HL-60/S4 treated with phorbol 12-myristate 13-acetate at 8.2 ng/mL for 4 days and 3 days (cell line): ENCODE measurements at regions not wholly inside any gene's neighbourhood (a gene's known extent, or its start where the extent isn't known, plus 50 kb on each side); places are given as distances from the start of the nearest gene placed in this dataset.

Experiments
- in situ Hi-C: fragments of 300-500 bp; cut with MboI; formaldehyde crosslinking; loops from 2 replicates; pipeline ENCODE4 v1.15.0; 2022; ENCODE audit warnings: low sequenced_read_pairs

DNA sequence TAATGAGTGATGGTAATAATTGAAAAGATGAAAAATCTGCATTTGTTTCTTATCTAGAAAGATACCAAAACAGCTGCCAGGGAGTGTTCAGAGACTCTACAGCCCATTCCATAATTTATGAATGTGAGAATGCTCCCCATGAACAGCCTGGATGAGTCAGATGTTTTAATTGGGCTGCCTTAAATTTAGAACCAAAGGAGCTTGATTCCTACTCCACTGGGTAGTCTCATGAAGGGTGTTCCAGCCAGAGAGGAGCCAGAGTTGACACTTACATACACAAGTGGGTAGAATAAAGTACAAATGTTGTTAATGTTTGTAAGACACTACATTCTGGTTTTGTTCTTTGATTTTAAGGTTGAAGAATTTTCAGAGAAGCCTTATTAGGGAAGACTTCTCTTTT lies 123.2 kb upstream of the PRNP start:
- in situ Hi-C loops = no loop called here

DNA sequence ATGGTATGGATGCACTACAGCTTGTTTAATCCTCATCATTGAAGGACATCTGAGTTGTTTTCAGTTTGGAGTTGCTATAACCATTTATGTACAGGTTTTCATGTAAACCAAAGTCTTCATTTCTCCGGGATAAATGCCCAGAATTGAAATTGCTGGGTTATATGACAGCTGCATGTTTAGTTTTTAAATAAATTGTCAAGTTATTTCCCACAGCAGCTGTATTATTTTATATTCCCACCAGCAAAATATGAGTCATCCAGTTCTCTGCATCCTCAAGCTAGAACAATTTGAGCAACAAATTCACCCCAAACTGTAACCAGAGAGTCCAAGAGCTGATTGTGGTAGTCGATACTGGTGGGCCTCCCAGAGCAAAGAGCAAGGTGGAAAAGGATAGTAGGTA lies 125.6 kb upstream of the PRNP start:
- in situ Hi-C loops = no loop called here

DNA sequence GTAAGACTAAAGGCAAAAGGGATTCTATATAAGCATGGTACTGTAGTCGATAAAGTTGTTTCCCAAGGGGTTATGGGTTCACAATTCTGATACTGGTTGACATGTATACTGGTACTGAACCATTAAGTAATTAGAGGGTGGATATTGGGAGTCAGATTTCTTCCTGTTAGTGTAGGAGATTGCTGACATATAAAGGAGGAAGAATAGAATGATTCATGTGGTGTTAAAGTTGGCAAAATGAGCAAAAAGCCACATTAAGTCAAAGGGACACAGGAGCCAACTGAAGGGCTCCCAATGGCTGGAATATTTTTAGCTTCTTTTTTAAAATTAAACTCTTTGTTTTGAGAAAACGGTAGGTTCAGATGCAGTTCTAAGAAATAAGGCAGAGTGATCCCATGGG lies 126.3 kb upstream of the PRNP start:
- in situ Hi-C loops = no loop called here

DNA sequence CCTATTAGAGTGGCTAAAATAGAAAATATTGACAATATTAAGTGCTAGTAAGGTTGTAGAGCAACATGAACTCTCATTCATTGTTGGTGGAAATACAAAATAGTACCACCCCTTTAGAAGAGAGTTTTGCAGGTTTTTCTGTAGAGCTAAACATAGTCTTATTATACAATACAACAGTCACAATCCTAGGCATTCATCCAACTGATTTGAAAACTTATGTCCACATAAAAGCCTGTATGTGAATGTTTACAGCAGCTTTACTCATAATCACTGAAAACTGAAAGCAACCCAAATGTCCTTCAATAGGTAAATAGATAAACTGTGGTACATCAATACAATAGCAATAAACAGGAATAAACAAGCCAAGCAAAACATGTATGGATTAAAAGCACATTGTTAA lies 127.2 kb upstream of the PRNP start:
- in situ Hi-C loops = no loop called here

DNA sequence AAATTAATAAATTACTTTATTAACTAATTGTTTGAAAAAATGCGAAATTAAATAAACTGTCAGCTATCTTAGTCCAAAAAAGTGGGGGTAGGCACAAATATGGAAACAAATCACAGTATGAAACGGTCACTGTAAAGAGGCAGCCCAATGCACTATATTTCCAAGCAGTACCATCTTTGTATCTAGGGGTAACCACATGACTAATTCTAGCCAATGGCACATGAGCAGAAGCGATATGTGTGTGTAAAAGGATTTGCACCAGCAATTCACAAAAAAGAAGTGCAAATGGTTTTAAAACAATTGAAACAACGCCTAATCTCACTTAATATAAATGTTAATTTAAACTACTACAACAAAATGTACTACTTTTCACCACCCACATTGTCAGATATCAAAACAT lies 129.5 kb upstream of the PRNP start:
- in situ Hi-C loops = no loop called here

DNA sequence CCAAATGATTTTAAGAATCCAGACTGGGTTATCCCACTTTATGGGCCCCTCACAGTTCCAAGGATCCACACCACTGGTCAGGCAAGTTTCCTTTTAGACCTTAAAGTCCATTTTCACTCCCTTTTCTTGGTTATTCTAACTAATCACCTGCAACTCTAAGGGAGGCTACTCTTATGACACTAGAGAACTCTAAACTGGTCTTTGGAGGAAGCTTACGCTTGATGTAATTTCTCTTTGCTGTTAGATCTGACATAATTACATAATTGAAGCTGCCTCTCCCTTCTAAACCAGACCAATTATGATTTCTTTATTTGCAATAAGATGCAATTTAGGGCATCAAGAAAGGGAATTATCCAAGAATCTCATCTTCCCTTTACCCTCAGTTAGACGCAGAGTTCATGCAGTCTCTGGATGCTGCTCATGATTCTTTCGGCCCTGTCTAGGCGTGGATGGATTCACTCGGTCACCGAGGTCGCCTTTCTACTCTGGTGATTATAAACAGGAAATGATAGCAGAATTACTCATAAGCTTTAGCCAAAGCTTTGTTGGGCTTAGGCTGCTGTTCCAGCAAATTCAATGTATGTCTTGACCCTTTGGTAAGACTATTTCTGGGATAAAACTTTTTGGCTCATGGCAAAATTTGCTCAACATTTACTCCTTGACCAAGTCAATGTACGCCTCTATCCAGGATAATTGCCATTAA lies 130.9 kb upstream of the PRNP start:
- in situ Hi-C loops = no loop called here

DNA sequence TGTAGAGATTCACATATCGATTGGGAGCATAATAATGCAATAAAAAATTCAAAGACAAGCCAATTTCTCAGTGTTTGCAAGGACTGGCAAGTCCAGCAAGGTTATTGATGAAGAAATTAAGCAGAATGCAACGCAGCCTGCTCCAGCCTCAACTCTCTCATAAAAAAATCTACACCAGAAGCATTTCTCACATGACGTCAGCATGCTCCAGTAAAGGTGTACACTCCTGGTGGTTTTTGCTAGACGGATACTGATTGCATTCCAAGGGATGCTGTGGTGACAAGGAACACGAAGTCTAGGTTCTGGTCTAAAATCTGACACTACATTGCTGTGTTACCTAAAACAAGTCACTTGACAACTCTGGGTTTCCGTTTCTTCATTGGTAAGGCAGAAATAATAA lies 131.9 kb upstream of the PRNP start:
- in situ Hi-C loops = no loop called here

DNA sequence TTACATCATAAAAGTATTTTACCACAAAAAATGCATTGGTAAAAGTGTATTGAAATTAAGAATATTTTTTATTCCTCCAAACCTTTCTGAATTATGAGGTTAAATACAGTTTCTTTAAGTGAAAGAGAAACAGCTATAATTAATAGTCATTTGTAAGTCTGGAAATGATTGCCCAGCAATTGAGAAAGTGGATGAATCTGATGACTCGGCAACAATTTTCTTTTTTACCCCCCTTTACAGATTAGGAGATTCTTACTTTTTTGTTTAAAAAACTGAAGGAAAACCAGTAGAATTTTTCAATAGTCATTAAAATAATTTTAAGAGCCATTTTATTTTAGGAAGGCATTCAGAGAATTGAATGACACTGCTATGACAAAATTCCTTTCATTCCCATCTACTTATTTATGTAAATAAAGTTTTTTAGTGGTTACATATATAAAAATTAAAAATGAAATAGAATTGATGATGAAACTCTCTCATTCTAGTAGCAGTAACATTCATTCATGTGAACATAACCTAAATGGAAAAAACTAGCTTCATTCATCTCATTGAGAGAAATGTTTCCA lies 134.1 kb upstream of the PRNP start:
- in situ Hi-C loops = no loop called here

DNA sequence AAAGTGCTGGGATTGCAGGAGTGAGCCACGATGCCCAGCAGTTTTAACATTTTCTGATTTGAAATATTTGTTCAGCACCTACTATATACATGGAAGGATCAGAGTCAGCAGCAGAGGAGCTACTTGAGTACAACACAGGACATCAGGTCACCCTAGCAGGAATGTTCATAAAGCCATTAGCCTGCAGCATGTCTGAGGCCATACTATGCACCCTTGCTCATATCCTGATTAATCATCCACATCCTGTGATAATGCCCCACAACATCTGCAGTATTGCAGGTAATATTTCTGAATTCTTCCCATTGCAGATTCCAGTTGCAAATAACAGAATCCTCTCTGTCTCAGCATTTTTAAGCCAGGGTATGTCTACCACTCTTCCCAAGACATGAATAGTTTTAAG lies 135.5 kb upstream of the PRNP start:
- in situ Hi-C loops = no loop called here

DNA sequence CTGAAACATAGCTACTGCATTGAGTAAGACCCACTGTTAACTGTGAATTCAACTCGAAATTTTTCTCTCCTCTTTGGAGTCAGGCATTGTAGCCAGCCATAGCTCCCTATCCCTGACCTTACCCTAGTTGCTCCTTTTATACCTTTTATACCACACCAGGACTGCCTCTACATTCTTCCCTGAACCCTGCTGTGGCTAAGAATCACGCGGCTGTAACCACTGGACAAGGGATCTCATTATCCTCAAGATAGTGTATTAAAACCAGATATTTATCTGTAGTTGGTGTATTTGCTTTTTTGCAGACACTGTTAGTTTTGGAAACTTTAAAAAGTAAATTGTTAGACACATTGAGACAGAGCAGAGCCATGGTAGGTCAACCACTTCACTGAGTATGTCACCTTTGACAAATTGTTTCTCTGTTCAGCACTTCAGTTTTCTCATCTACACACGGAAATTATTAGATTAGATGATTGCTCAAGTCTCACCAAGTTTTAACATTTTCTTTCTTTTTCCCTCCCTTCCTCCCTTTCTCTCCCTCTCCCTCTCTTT lies 136.5 kb upstream of the PRNP start:
- in situ Hi-C loops = no loop called here

DNA sequence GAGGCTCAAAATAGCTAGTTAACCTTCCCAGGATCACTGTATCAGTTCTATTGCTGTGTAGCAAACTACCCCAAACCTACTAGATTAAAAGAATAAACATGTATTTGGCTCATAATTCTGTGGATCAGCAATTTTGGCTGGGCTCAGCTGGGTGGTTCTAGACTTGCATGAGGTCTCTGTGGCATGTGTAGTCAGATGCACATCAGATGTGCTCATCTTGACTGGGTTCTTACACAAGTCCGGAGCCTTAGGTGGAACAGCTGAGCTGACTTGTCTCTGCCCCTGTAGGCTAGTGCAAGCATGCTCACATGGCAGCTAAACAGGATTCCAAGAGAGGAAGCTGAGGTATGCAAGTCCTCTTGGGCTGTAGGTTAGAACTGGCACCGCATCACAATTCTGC lies 137.7 kb upstream of the PRNP start:
- in situ Hi-C loops = no loop called here

DNA sequence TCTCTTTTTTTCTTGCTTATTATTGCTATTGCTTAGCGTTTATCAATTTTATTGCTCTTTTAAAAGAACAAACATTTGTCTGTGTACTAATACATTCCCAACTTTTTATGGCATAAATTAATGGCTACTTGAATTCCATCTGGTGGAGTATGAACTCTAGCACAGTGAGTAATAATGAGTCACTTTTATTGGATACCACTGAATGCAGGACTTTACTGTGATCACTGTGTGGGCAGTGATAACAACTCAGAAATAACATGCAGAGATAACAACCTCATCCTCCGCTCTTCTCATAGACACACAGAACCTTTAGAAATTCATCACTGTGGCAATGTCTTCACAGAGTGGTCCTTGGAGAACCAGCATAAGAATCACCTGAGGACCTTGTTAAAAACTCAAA lies 139.5 kb upstream of the PRNP start:
- in situ Hi-C loops = no loop called here

DNA sequence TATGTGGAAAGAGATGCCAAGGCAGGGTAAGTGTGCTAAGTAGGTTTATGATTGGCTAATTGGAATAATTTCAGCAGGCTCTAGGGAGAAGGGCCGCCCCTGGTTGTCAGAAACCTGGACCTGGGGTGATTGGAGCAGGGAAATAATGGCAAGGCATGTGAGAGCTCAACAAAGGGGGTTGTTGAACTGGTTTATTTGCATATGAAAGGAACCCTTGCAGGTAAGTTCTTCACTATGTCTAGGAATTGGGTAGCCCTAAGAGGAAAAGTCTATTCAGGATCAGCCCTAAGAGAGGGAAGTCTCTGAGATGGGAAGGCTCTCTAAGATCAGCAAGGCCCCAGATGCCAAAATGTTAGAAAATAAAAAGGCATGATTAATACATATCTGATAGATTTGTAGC lies 139.9 kb upstream of the PRNP start:
- in situ Hi-C loops = no loop called here

DNA sequence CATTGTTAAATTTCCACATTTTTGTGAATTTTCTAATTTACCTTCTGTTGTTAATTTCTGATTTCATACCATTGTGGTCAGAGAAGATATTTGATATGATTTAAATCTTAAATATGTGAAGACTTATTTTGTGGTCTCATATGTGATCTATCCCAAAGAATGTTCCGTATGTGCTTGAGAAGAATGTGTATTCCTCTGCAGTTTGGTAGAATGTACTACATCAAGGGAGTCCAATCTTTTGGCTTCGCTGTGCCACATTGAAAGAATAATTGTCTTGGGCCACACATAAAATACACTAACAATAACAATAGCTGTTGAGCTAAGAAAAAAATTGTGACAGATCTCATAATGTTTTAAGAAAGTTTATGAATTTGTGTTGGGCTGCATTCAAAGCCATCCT lies 140.7 kb upstream of the PRNP start:
- in situ Hi-C loops = no loop called here

DNA sequence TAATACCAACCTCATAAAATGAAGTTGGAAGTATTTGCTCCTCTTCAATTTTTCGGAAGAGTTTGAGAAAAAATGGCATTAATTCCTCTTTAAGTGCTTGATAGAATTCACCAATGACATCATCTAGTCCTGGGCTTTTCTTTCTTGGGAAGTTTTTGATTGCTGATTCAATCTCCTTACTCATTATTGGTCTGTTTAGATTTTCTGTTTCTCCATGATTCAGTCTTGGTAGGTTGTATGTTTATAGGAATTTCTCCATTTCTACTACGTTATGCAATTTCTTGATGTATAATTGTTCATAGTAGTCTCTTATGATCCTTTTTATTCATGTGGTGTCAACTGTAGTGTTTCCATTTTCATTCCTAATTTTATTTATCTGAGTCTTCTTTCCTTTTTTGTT lies 141.5 kb upstream of the PRNP start:
- in situ Hi-C loops = no loop called here

DNA sequence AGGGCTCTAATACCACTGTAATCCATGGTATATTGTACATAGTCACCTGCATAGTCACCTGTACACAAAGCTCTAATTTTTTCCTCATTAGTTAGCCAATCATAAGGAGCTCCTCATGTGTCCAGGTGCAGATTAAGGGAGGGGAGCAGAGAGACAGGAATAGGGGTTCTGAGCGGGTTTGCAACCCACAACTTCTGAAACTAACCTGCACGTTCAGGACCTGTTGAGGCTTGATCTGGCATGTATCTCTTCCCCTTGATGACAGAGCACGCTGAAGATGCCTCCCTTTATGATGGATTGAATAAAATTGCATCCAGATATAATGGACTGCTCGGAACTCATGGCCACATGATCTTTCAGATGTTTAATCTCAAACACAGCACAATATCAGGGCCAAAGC lies 144.0 kb upstream of the PRNP start:
- in situ Hi-C loops = no loop called here

DNA sequence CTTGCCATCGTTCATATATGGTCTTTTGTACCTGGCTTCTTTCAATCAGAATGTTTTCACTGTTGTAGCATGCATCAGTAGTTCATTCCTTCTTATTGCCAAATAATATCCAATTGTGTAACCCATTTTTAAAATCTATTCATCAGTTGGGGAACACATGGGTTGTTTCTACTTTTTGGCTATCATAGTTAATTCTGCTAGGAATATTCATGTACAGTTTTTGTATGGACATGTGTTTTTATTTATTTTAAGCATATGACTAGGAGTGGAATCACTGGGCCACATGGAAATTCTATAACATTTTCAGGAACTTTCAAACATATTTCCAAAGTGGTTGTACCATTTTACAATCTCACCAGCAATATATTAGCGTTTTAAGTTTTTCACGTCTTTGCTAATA lies 151.9 kb upstream of the PRNP start:
- in situ Hi-C loops = no loop called here

DNA sequence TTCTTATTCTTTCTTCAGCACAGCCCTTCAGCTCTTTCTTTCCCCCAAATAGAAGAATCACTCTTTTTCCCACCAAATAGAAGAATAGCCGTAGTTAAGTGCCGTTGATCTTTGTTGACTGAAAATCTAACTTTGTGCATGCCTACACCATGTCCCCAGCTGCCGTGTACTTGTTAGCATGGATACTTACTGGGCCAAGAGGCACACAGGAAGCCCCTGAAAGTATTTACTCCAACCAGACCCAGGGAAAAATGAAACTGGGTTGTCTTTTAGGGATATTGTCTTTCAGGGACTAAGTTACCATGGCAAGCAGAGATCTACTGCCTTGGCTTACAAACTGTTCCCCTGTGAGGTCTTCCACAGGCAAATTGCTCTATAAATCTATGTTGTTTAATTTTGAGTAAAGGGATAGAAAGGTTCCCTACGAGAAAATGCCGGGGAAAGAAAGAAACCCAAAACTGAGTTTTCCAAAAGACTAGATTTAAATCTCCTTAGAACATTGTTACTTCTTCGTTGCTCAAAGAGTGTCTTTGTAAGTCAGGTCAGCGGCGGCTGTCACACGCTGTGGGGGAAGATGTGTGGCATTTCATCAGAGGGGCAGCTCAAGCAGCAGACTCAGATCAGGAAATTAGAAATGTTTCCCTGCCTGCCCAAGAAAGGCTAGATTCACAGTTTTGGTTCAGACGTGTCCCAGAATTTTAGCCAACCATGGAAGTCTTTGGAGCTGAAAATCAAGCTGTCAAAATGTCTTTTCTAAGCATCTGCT lies 152.7 kb upstream of the PRNP start:
- in situ Hi-C loops = no loop called here

DNA sequence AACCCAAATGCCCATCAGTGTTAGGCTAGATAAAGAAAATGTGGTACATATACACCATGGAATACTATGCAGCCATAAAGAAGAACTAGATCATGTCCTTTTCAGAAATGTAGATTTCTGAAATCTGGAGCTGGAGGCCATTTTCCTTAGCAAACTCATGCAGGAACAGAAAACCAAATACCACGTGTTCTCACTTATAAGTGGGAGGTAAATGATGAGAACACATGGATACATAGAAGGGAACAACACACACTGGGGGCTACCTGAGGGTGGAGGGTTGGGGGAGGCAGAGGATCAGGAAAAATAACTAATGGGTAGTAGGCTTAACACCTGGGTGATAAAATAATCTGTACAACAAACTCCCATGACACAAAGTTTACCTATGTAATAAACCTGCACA lies 153.5 kb upstream of the PRNP start:
- in situ Hi-C loops = no loop called here

DNA sequence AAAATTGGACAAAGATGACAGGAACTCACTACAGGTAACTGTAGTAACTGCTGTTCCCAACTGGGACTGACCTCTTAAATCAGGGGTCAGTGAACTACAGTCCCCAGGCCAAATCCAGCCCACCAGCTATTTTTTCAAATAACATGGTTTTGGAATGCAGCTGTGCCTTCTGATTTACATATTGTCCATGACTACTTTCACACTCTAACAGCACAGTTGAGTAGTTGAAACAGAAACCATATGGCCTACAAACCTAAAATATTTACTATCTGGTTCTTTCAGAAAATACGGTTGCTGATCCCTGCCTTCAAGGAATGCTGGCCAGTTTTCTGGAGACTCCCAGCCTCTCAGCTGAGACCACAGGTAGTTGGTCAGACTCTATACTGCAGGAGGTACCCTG lies 161.5 kb upstream of the PRNP start:
- in situ Hi-C loops = no loop called here

DNA sequence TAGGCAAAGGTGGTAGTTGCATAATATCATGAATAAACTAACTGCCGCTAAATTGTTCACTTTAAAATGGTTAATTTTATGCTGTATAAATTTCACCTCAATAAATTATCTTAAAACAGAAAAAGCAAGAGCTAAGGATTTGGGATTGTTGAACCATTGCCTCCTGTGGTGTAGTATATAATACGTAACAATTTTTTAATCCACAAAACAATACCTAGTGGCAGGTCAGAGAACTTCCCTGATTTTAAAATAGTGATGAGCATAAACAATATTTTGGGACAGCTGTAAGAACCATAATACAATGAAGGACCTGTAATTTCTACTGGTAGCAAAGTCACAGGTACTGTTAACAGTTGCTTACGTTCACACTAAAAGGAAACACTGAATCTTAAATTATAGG lies 161.9 kb upstream of the PRNP start:
- in situ Hi-C loops = no loop called here

DNA sequence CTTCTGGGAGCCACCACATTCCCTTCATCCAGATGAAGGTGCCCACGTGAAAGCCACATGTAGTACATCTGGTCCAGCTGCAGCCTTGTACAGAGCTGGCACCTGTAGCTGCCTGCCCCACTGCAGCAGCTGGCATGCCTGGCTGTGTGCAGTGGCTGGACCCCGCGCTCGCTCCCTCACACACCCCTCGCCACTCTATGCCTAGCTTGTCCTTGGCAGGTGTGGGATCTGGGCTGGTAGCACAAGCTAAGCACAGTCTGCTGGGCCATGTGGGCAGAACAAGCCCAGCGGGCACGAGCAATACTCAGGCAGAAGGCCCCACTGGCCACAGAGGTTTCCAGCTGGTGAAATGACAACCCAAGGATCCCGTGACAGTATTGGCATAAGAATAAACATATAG lies 163.9 kb upstream of the PRNP start:
- in situ Hi-C loops = no loop called here
